Type B pancreatic cell (in vitro differentiated cells): ENCODE measurements at regions not wholly inside any gene's neighbourhood (a gene's known extent, or its start where the extent isn't known, plus 50 kb on each side); places are given as distances from the start of the nearest gene placed in this dataset.

Experiments
- DNase-seq: peaks from one replicate; pipeline ENCODE4 v3.0.0; 2021; ENCODE audit warnings: mixed read lengths; ENCODE audit not compliant: unreplicated experiment; ENCODE audit errors: extremely low spot score
- H3K27ac Mint-ChIP-seq: 2 replicates; pipeline ENCODE4 v1.8.0; 2021; ENCODE audit warnings: mild to moderate bottlenecking, mixed read lengths
- H3K27me3 Mint-ChIP-seq: 2 replicates; pipeline ENCODE4 v1.8.0; 2021; ENCODE audit warnings: mixed read lengths
- H3K36me3 Mint-ChIP-seq: 2 replicates; pipeline ENCODE4 v1.8.0; 2021; ENCODE audit warnings: mixed read lengths
- H3K4me1 Mint-ChIP-seq: one replicate; pipeline ENCODE4 v1.8.0; 2021; ENCODE audit warnings: mixed read lengths; ENCODE audit not compliant: unreplicated experiment
- H3K4me3 Mint-ChIP-seq: 2 replicates; pipeline ENCODE4 v1.8.0; 2021; ENCODE audit warnings: mild to moderate bottlenecking, mixed read lengths
- H3K9me3 Mint-ChIP-seq: 2 replicates; pipeline ENCODE4 v1.8.0; 2021; ENCODE audit warnings: mixed read lengths
- TF ChIP-seq, protein P1 (sequence below): fragments of 200-600 bp; sonication (generic); conservative IDR thresholded peaks from 2 replicates; pipeline ENCODE4 v1.5.0; 2021; ENCODE audit warnings: antibody characterized with exemption, mild to moderate bottlenecking

DNA sequence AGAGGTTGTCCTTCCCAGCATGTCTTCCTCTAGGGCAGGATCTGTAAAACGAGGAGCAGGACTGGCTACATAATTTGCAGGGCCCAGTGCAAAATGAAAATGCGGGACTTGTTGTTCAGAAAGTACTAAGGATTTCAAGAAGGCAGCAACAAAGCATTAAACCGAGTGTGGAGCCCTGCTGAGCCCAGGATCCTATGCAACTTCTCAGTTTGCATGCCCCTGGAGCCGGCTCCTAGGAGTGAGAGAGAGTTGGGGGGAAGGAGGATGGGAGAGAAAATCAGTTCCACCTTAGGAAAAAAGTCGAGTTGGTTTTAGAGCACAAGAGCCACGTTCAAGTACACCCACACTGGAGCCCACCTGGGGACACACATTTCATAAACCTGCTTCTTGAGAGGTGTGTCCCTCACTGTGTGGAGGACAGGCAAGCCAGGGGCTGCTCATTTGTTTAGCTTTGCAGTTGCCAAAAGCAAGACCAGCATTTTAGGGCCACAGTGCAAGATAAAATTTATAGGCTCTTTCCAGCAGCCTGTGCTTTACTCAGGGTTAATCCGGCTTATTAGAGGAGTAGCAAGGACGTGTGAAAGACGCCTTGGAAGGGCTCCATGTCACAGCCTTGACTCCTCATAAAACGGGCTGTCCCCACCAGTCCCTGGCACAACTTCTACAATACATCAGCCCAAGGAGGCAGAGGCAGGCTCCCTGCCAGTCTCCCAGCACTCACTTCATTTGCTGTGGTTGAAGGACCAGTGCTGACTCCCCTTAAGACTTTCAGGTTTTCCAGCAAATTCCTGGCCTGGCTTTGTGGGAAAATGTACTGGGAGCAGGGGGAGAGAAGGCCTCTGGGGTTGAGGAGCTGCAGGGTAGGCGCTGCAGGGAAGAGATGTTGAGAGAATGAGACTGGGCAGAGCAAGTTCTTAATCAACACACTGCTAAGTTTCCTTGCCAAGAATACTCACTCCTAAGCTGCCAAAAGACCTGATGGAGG, 159.7 kb upstream of the SEMA6A start:
- no peak for DNase-seq
- Mint-ChIP-seq H3K36me3 (peaks cover 4% of the 10 kb centered on the region), H3K4me1 (peaks cover 26% of the 10 kb centered on the region), H3K9me3 (peaks cover 4% of the 10 kb centered on the region), H3K4me3 (no peak overlapping the region), H3K27ac (no peak overlapping the region), H3K27me3 (peaks cover 6% of the 10 kb centered on the region)
- TF ChIP-seq, protein P1, sequence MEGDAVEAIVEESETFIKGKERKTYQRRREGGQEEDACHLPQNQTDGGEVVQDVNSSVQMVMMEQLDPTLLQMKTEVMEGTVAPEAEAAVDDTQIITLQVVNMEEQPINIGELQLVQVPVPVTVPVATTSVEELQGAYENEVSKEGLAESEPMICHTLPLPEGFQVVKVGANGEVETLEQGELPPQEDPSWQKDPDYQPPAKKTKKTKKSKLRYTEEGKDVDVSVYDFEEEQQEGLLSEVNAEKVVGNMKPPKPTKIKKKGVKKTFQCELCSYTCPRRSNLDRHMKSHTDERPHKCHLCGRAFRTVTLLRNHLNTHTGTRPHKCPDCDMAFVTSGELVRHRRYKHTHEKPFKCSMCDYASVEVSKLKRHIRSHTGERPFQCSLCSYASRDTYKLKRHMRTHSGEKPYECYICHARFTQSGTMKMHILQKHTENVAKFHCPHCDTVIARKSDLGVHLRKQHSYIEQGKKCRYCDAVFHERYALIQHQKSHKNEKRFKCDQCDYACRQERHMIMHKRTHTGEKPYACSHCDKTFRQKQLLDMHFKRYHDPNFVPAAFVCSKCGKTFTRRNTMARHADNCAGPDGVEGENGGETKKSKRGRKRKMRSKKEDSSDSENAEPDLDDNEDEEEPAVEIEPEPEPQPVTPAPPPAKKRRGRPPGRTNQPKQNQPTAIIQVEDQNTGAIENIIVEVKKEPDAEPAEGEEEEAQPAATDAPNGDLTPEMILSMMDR, result no peak

DNA sequence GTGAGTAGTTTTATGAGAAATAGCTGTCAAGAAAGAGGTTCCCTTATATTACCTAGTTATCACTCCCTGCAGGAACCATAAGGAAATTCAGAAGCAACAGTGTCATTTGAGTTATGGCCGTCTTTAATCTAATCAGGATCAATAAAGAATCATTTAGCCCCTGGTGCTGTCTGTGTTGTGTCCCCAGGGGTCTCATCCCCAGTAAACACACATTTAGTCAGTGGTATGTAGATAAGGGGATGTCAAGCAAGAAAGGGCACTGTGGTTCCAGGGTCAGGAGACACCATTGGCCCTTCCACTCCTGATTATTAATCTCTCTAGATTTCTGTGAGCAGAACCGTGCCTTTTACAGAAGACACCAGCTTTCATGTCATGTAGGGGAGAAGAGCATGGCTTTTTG, 158.0 kb upstream of the SEMA6A start:
- no peak for DNase-seq
- Mint-ChIP-seq H3K36me3 (peaks cover 4% of the 10 kb centered on the region), H3K4me3 (no peak overlapping the region), H3K27me3 (no peaks in the 10 kb centered on the region), H3K4me1 (peaks cover 18% of the 10 kb centered on the region), H3K27ac (no peak overlapping the region), H3K9me3 (peaks cover 4% of the 10 kb centered on the region)
- TF ChIP-seq, protein P1, result no peak

DNA sequence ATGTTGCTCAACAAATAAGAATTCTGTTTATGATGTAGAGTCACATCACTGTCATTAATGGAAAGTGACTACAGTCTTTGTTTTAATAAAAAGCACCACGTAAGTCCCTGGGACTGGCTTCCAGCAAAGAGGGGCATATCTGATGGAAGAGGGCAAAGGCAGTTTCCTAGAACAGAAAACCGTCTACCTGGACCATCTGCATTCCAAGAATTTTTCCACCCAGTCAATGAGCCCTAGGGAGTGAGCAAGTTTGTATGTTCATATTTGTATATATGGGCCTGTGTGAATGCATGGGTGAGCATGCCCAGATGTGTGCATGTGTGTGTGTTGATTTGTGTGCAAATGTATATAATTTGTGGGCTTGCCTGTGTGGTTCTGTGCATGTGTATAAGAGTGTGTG, 156.8 kb upstream of the SEMA6A start:
- Mint-ChIP-seq H3K9me3 (peaks cover 4% of the 10 kb centered on the region), H3K27me3 (no peaks in the 10 kb centered on the region), H3K27ac (peak overlapping the region; percentile 0), H3K36me3 (peaks cover 4% of the 10 kb centered on the region), H3K4me3 (no peak overlapping the region), H3K4me1 (peaks cover 18% of the 10 kb centered on the region)
- no peak for DNase-seq
- TF ChIP-seq, protein P1, result no peak

DNA sequence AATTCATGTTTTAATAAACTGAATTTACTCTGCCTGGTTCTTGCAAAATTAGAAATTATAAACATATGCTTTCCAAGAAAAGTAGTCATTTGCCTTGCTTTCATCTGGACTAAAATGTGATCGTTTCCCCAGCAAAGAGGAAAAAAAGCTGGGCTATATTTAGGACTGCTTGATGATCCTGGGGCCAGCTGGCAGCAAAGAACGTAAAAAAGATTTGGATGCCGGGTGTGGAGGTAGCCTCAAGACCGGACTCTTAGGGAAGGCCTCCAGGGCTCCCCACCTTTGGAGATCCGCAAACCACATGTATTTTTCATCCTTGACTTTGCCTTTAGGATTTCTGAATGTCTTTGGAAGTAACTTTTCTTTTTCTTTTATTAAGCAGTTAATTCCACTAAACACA, 156.1 kb upstream of the SEMA6A start:
- Mint-ChIP-seq H3K27ac (no peak overlapping the region), H3K4me1 (peaks cover 18% of the 10 kb centered on the region), H3K4me3 (no peak overlapping the region), H3K9me3 (peaks cover 4% of the 10 kb centered on the region), H3K36me3 (peaks cover 4% of the 10 kb centered on the region), H3K27me3 (no peaks in the 10 kb centered on the region)
- no peak for DNase-seq
- TF ChIP-seq, protein P1, result no peak

DNA sequence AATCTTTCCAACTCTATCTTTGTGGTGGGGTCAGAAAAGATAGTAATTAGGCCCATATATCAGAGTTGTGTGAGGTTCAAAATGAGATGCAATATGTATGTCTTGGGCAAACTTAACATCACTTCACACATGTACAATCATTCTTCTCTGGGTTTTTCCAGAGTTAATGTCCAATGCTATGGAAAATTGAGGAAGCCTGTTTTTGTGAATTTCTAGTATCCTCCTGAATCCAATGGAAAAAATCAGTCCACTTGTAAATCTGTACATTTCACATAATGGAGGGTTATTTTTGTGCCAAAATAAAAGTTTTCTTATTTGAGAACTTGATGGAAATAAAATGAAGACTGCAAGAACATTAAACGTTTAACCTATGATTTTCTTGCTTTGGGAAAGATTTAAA, 155.6 kb upstream of the SEMA6A start:
- Mint-ChIP-seq H3K4me3 (no peak overlapping the region), H3K27ac (no peak overlapping the region), H3K36me3 (peaks cover 4% of the 10 kb centered on the region), H3K4me1 (peaks cover 18% of the 10 kb centered on the region), H3K27me3 (no peaks in the 10 kb centered on the region), H3K9me3 (peaks cover 4% of the 10 kb centered on the region)
- DNase-seq, result no peak
- TF ChIP-seq, protein P1, result no peak
